Brain microvascular endothelial cell (primary cell): ENCODE measurements at regions not wholly inside any gene's neighbourhood (a gene's known extent, or its start where the extent isn't known, plus 50 kb on each side); places are given as distances from the start of the nearest gene placed in this dataset.
"Not testable (repeated sequence)": the region's sequence is repeated elsewhere in the genome, so short reads cannot be mapped to it uniquely, and the experiment has no call there.

Experiments
- DNase-seq: peaks from one replicate; pipeline ENCODE4 v3.0.0-alpha.2; 2020
- H3K27ac ChIP-seq: fragments of 250-450 bp; sonication (Bioruptor Pico); 2 replicates; pipeline ENCODE4 v1.5.1; 2020; ENCODE audit warnings: mild to moderate bottlenecking, moderate library complexity
- H3K27me3 ChIP-seq: fragments of 250-450 bp; sonication (Bioruptor Pico); replicated peaks from 2 replicates; pipeline ENCODE4 v1.5.1; 2020; ENCODE audit warnings: mild to moderate bottlenecking
- H3K36me3 ChIP-seq: fragments of 250-450 bp; sonication (Bioruptor Pico); replicated peaks from 2 replicates; pipeline ENCODE4 v1.5.1; 2020; ENCODE audit warnings: mild to moderate bottlenecking
- H3K4me3 ChIP-seq: 2 replicates; pipeline ENCODE4 v1.5.1; 2011; ENCODE audit warnings: low read depth, mild to moderate bottlenecking, control low read depth, low read length, moderate library complexity
- in situ Hi-C: cut with HindIII; loops from 2 replicates; pipeline ENCODE4 v1.10.0; 2017; ENCODE audit warnings: low sequenced_read_pairs, low pct_ligation_motif_present
- TF ChIP-seq, protein P1 (sequence below): IDR thresholded peaks from 2 replicates; pipeline ENCODE4 v1.5.1; 2011; ENCODE audit warnings: low read depth, mild to moderate bottlenecking, moderate library complexity, low read length, control low read depth, inconsistent platforms; ENCODE audit errors: missing control alignments

GRCh38 chr6:8855411-8855810 lies 420.1 kb upstream of the SLC35B3 start:
- in situ Hi-C loops = no loop called here
- DNase-seq = no peak
- no peak overlapping the region for H3K27ac ChIP-seq
- TF ChIP-seq, protein P1, sequence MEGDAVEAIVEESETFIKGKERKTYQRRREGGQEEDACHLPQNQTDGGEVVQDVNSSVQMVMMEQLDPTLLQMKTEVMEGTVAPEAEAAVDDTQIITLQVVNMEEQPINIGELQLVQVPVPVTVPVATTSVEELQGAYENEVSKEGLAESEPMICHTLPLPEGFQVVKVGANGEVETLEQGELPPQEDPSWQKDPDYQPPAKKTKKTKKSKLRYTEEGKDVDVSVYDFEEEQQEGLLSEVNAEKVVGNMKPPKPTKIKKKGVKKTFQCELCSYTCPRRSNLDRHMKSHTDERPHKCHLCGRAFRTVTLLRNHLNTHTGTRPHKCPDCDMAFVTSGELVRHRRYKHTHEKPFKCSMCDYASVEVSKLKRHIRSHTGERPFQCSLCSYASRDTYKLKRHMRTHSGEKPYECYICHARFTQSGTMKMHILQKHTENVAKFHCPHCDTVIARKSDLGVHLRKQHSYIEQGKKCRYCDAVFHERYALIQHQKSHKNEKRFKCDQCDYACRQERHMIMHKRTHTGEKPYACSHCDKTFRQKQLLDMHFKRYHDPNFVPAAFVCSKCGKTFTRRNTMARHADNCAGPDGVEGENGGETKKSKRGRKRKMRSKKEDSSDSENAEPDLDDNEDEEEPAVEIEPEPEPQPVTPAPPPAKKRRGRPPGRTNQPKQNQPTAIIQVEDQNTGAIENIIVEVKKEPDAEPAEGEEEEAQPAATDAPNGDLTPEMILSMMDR = no peak
- no peaks in the 10 kb centered on the region for H3K36me3 ChIP-seq
- no peak overlapping the region for H3K4me3 ChIP-seq
- H3K27me3 ChIP-seq = no peaks in the 10 kb centered on the region

GRCh38 chr6:8852332-8852731 lies 417.0 kb upstream of the SLC35B3 start:
- Histone ChIP-seq H3K27me3 (no peaks in the 10 kb centered on the region), H3K27ac (no peak overlapping the region), H3K36me3 (no peaks in the 10 kb centered on the region), H3K4me3 (no peak overlapping the region)
- DNase-seq = no peak
- TF ChIP-seq, protein P1 = no peak
- in situ Hi-C loops = no loop called here

GRCh38 chr6:8846680-8847079 lies 411.3 kb upstream of the SLC35B3 start:
- H3K4me3 ChIP-seq, H3K27ac ChIP-seq, in situ Hi-C loops, DNase-seq, H3K27me3 ChIP-seq, H3K36me3 ChIP-seq: not testable (repeated sequence)

GRCh38 chr6:8845690-8846089 lies 410.3 kb upstream of the SLC35B3 start:
- in situ Hi-C loops = no loop called here
- TF ChIP-seq, protein P1 = no peak
- no peaks in the 10 kb centered on the region for H3K27me3 ChIP-seq
- no peak for DNase-seq
- H3K27ac ChIP-seq = no peak overlapping the region
- H3K4me3 ChIP-seq = no peak overlapping the region
- H3K36me3 ChIP-seq = no peaks in the 10 kb centered on the region

DNA sequence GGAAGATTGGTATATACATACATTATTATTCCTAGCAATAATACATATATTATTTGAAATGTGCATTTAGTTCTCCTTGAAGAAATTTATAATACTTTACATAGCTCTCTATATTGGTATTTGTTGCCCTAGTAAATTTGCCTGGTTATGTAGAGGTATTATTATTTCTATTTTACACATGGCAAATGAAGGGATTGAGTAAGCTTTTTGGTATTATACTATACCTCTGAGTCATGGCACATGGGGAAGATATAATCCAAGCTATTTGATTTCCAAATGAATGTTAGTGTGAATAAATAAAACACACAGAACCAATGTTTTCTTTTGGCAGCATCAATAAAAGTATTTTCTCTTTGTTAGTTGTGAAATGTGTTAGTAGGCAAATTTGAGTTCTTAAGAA lies 409.6 kb upstream of the SLC35B3 start:
- Histone ChIP-seq H3K36me3 (no peaks in the 10 kb centered on the region), H3K27me3 (no peaks in the 10 kb centered on the region), H3K27ac (no peak overlapping the region), H3K4me3 (no peak overlapping the region)
- in situ Hi-C loops = no loop called here
- DNase-seq = no peak
- TF ChIP-seq, protein P1 = no peak

DNA sequence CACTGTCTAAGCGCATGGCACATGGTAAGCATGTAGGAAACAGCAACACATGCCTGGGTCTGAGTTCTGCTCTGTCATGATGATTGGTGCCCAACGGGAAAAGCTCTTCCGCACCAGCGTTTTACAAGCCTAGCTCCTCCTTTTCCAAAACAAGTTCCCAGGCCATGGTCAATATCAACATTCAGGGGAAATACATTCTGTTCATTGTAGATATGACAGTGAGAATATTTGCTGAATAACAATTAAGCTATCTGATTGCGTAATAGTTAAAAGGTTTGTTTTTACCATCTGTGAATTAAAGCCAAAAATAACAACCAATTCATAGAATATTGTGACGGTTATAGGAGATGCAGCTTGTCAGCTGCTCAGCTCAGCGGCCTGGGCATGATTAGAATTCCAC lies 404.3 kb upstream of the SLC35B3 start:
- Histone ChIP-seq H3K4me3 (no peak overlapping the region), H3K27me3 (no peaks in the 10 kb centered on the region), H3K36me3 (no peaks in the 10 kb centered on the region), H3K27ac (no peak overlapping the region)
- in situ Hi-C loops = no loop called here
- DNase-seq = no peak
- TF ChIP-seq, protein P1 = no peak

DNA sequence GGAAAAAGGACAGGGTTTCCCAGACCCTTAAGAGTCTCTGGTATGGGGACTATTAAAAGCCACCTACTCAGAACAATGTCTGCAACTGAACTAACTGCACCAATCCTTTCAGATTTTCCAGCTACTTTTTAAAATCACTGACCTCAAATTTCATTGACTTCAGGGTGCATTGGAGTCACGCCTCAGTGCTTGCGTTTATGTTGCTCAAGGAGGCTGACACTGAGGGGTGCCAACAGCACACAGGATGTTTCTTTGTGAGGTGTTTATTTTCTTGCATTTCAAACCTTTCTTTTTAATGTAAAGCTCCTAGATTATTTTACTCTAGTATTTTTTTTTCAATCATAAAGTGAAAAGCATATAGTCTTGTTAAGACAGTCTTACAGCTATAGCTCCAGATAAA lies 402.0 kb upstream of the SLC35B3 start:
- TF ChIP-seq, protein P1 = no peak
- H3K27me3 ChIP-seq = no peaks in the 10 kb centered on the region
- DNase-seq = no peak
- no peaks in the 10 kb centered on the region for H3K36me3 ChIP-seq
- in situ Hi-C loops = no loop called here
- no peak overlapping the region for H3K27ac ChIP-seq
- no peak overlapping the region for H3K4me3 ChIP-seq

- DNase-seq, H3K36me3 ChIP-seq, H3K4me3 ChIP-seq, in situ Hi-C loops, H3K27me3 ChIP-seq, H3K27ac ChIP-seq: not testable (repeated sequence)
These were observed 397.4 kb upstream of the SLC35B3 start for GRCh38 chr6:8832695-8833094.
